ENCODE measurements at regions not wholly inside any gene's neighbourhood (a gene's known extent, or its start where the extent isn't known, plus 50 kb on each side); places are given as distances from the start of the nearest gene placed in this dataset.

- no peak for TF ChIP-seq CTCF (IDR thresholded peaks at IDR 0.05)
- TF ChIP-seq POLR2AphosphoS5 (IDR thresholded peaks at IDR 0.05): no peak
- TF ChIP-seq POLR2A (IDR thresholded peaks at IDR 0.05): no peak
- no peak for TF ChIP-seq EP300 (IDR thresholded peaks at IDR 0.05)
Measured at GRCh38 chr6:2504495-2505064, 246.1 kb downstream of the MYLK4 start.
